Hematopoietic multipotent progenitor cell treated with erythropoietin and hydrocortisone succinate and interleukin-3 and kit ligand, for 4 days (in vitro differentiated cells): ENCODE measurements at regions not wholly inside any gene's neighbourhood (a gene's known extent, or its start where the extent isn't known, plus 50 kb on each side); places are given as distances from the start of the nearest gene placed in this dataset.
"Not testable (repeated sequence)": the region's sequence is repeated elsewhere in the genome, so short reads cannot be mapped to it uniquely, and the experiment has no call there.

Experiments
- DNase-seq: peaks from one replicate; pipeline ENCODE4 v3.0.0-alpha.2; 2015

DNA sequence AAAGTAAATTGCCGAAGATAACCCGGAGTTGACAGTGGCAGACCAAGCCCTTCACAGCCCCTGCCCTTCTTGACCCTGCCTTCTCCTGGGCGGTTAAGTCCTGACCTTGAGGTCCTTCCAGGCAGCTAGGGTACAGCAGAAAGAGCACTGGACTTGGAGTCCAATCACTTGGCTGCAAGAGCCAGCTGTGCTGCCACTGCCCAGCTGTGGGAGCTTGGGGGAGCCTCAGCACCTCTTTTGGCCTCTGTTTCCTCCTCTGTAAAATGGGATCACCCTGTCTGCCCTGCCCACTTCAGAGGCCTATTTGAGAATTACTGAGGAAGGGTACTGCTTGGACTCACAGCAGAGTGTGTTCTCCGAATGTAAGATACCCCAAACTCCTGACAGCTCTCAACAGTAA, 66.2 kb upstream of the SMAD6 start:
- DNase-seq: no peak

DNA sequence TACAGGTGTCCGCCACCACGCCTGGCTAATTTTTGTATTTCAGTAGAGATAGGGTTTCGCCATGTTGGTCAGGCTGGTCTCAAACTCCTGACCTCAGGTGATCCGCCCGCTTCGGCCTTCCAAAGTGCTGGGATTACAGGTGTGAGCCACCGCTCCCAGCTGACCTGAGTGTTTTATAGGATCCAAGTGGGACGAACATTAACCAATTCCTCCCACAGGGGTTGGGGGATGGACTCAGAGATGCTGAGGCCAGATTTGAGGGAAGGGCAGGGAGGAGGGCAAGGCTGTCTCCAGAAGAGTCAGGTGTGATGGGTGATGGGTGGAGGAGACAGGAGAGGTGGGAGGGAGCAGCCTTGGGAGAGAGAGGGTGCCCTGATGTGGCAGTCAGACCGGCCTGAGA, 65.0 kb upstream of the SMAD6 start:
- DNase-seq: not testable (repeated sequence)

DNA sequence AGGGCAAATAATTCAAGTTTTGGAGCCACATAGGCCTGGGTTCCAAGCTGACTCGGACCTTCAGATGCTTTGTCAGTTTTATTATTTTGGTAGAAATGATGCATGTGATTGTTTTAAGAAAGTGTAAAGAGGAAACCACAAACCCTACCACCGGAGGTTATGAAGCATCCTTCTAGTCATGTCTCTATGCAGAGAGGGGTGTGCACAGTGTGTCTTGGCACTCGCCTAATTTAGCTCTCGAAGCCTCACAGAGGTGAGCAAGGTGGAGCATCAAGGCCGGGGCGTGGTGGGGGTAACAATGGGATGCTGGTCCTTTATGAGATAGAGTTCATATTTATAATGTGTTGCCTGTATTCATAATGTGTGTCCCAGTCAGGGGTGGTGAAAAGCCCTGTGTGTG, 63.7 kb upstream of the SMAD6 start:
- no peak for DNase-seq

DNA sequence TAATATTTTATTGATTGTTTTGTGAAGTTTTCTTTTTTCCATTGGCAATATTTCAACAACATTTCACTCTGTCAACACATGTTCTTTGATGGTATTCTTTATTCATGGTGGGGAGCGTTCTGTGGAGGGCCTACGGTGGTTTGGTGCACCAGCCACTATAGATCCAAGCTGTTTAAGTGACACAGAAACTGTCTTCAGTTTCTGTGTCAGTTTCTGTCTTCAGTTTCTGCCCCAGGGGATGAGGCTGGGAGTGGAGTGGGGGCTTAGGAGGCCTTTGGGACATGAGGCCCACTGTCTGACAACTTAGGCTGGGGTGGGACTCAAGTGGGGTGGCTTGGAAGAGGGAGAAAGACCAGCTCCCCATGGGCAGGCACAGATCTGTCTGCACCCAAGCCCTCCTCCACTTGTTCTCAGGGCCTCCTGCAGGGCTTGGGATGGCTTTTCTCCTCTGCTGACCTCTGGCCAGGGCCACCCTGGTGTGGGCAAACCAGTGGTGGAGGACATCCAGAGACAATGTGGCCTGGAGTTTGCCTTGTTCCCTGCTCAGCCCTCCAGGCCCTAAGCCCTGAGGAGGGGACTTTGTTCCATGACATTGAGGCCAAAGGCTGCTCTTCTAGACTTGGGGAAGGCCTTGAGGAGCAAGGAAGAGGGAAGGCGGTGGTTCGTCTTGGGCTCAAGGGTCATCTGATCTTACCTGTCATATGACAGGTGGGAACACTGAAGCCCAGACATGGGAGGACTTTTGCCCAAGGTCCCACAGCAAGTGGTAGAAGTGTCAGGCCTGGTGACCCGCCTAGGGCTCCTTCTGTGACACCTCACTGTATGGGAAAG, 60.3 kb upstream of the SMAD6 start:
- DNase-seq: no peak

DNA sequence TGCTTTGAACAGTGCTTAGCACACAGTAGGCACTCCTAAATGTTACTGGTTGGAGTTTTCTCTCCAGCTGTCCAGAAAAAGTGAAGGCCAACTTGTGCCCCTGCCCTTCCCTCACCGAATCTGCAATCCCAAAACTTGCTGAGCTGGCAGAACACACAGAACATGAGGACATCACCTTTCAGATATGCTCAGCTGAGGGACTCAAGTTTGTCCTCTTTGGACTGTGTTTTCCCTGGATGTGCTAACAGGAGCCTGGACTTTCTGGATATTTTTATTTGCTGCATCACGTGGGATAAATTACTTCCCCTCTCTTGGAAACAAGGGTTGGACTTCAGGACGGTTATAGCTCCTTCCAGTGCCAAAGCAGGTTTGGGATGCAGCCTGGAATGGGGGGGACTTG, 59.5 kb upstream of the SMAD6 start:
- DNase-seq: no peak

DNA sequence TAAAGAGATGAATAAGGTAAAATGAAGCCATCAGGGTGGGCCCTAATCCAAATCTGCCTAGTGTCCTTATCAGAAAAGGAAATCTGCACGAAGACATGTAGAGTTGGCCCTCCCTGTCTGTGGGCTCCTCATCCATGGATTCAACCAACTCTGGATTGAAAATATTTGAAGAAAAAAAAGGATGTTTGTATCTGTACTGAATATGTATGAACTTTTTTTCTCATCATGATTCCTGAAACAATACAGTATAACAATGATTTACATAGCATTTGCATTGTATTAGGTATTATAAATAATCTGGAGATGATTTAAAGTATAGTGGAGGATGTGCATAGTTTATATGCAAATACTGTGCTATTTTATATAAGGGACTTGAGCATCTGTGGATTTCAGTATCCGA, 59.0 kb upstream of the SMAD6 start:
- DNase-seq: no peak

DNA sequence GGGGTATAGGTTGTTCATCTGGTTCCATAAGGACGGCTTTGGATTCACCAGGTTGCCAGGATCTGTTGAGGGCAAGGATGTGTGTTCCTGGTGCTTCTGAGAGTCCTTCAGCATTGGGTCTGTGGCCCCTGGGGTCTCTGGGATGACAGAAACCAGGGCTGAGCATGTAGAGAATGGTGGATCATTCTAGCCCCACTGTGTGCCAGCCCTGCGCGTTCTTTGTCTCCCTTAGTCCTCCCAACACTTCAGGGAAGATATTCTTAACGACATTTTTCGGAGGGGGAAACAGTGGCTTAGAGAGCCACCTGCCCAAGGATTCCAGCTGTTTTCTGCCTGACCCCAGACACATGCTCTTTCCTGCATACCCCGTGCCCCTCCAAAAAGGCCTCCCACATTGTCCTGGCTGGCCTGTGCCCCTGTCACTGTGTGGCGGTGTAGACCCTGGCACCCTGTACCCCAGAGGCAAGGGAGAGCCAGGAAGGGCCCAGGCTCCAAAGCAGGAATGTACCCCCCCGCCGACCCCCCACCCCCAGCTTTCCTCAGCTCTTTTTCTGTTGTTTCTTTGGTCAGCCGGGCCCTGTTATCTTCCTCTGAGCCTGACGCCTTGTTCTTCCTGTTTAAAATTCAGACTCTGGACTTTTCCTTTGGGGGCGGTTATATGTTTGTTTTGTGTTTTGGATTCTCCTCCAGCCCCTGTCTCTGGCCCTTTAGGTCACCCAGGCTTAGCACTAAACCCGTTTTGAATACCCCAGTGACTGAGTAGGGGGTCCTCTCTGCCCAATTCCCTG, 57.8 kb upstream of the SMAD6 start:
- DNase-seq: no peak

DNA sequence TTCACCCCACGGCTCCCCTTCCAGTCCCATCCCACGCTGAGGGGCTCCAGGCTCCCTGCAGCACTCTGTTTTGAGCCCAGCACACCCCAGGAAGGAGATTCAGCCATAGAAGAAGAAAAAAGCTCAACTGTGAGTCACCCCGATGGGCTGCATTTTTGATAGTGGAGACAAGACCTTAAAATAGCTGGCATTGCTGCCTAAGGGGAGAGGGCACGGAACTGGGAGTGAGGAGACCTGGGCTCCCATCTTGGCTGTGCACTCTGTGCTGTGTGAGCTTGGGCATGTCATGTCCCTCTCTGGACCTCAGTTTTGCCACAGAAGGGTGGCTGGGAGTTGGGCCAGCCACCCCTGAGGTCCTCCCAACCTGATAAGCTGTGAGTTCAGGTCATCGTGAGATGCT, 57.2 kb upstream of the SMAD6 start:
- DNase-seq: no peak

DNA sequence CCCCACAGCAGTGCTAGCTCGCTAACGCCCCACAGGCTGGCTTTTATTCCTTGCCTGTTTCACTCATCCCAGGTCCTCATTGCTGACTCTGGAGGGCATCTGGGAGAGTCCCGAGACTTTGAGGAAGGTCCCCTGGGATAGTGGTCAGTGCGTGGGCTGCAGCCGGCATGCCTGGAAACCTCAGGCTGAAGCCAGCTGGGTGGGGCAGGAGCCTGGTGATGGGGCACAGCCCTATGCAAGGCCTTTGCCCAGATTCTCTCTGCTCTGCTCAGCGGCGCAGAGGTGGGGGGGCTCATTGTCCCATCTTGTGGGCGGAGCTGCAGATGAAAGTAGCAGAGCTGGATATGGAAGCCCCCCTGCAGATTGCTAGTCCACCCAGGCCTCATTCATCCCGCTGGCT, 55.7 kb upstream of the SMAD6 start:
- no peak for DNase-seq

DNA sequence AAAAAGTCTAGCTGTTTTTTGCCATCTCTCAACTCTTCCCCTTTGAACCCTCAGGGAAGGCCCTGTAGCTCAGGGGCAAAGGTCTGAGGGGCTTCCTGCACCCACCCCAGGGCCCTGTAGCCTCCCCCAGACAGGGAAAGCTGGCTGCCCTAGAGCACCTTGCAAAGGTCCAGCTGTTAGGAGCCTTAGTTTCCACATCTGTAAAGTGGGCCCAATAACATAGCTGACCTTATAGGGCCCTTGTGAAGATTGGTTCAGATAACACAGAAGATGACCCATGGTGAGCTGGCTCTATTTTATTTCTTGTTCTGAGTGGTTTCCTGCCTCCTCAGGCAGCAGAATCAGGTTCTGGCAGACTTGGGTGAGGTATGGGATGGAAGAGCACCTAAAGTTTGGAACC, 55.2 kb upstream of the SMAD6 start:
- no peak for DNase-seq

DNA sequence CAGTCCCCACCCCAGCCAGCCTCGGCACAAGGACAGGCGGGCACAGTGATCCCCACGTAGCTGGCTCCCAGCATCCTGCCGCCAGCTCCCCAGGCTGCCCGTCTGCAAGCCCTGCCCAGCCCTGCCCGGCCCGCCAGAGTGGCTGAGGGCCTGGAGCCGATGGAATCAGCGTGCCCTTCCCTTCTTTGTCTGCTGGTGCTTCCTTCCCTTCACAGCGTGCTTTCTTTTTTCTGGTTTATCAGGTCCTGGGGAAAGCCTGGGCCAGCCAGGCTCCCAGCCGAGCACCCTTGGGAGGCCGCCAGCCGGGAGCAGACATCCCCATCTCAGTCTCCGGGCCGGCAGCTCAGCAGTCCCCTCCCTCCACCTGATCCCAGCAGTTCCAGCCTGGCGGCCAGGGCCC, 54.7 kb upstream of the SMAD6 start:
- no peak for DNase-seq

DNA sequence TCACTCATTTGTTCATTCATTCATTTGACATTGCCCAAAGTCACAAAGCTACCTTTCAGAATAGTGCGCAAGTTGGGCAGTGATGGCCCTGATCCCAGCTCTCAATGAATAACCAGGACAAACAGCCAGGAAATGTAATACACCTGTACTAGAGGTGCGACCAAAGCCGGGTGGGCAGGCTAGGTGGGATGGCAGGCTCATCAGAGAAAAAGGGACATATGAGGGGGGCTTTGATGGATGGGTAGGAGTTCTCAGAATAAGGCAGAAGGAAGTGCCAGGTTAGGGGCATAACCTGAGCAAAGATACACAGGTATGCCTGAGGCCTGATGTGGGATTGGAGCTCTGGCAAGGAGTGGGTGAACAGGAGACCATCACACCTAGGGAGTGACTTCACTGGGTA, 53.4 kb upstream of the SMAD6 start:
- DNase-seq: no peak

DNA sequence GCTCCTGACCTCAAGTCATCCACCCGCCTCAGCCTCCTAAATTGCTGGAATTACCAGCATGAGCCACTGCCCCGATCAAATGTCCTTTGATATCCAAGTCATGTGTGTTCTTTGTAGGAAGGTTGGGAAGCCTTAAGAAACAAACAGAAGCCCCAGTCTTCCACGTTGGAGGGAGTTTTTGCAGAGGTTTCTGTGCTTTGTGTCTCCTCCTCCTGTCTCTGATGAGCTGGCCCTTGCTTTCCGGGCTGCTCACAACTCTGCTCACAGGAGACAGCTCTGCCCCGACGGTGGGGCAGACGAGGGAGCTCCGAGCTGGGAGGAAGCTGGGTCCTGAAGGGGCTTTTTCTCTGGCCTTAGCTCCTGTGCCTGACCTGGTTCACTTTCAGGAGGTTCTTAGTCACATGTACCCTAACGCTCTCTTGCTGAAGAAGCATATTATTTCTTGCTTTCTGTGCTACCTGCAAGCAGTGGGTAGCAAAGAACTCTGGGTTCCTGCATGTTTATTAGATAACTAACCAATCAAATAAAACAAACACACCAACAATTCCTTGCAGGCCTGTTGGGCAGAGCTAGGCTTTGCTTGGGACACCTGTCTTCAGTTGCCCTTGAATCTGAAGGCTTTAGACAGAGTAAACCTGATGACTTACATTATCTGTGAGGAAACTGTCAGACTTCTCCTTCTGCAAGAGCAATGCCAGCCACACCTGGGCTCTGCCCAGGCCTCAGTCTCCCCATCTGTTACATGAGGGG, 52.6 kb upstream of the SMAD6 start:
- DNase-seq: no peak

DNA sequence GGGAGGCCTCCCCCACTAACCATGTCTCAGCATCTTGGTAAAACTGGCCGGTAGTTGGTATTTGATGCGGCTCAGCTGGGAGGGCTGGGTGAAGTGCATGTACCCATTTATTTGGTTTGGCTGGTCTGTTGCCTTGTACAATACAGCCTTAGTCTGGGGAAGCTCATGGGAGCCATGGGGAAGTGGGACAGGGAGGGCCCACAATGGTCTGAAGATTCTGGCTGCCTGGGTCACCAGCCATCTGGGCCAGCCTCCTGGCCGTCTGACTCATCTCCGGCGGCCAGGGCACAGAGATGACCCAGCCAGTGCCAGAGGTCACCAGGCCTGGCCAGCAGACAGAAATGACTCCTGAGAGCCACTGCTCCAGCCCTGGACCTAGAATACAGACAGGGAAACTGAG, 51.6 kb upstream of the SMAD6 start:
- DNase-seq: no peak

DNA sequence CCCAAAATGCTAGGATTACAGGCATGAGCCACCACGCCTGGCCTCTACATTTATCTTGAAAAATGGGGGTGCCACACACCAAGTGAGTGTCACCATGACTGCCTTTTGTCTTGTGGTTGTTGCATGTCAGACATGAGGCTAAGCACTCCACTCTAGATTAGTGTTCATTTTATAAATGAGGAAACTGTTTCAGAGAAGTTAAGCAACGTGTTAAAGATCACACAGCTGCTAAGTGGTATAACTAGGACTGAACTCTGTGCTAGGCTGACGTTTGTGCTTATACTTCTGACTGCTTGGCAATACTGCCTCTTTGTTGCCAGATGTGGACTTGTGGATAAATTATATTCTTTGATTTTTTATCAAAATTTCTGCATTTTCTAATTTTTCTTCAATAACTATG, 50.8 kb upstream of the SMAD6 start:
- no peak for DNase-seq

DNA sequence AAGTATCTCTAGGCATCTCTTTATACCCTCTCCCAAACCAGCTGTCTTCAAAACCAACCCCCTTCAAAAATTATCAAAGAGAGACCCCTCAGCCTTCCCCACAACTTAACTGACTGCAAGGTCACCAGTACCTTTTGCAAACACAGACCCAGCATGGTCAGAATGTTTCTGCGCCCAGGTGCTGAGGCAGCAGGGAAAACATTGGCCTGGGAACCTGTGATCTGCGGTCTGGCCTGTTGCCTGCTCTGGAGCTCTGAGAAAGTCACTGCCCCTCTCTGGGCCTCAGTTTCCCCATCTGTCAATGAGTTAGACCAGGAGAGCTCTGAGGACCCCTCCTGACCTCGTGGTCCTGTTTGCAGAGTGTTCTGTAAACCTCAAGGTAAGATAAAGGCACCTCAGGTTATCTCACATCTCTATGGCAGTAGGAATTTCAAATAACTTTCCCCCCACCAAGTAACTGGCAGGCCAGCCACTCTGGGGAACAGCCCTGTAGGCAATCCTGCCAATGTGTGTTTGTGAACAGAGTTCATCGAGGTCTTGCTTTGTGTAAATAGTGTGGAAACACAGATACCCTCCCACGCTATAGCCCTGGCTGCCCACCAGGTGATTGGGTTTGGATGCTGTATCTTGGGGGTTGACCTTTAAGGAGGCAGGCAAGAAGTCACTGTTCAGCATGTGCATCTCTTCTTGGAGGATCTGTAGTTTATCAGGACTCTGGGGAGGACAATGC, 50.0 kb upstream of the SMAD6 start:
- DNase-seq: no peak
